ENCODE measurements at regions not wholly inside any gene's neighbourhood (a gene's known extent, or its start where the extent isn't known, plus 50 kb on each side); places are given as distances from the start of the nearest gene placed in this dataset.

DNA sequence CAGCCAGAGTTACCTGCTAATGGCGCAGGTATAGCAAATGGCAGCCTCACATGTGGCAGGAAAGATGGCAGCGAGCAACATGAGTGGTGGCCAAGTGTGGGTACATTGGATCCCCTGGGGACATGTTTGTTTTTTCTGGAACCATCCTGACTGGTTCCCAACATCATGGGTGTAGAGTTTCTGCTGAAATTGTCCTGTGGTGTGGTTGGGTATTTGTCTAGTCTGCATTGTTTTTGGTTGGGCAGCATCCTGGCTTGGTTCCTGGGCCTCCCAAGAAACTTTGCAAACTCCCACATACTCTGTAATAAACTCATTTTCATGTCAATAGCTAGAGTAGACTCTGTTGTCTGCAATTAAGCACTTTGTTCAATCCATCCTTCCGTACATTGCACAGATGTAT is 282.6 kb downstream of the CDC5L start:
- H3K4me3 ChIP-seq (ENCODE audit: low read depth, low read length), result no peak overlapping the region
- TF ChIP-seq, protein P1, sequence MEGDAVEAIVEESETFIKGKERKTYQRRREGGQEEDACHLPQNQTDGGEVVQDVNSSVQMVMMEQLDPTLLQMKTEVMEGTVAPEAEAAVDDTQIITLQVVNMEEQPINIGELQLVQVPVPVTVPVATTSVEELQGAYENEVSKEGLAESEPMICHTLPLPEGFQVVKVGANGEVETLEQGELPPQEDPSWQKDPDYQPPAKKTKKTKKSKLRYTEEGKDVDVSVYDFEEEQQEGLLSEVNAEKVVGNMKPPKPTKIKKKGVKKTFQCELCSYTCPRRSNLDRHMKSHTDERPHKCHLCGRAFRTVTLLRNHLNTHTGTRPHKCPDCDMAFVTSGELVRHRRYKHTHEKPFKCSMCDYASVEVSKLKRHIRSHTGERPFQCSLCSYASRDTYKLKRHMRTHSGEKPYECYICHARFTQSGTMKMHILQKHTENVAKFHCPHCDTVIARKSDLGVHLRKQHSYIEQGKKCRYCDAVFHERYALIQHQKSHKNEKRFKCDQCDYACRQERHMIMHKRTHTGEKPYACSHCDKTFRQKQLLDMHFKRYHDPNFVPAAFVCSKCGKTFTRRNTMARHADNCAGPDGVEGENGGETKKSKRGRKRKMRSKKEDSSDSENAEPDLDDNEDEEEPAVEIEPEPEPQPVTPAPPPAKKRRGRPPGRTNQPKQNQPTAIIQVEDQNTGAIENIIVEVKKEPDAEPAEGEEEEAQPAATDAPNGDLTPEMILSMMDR (IDR thresholded peaks at IDR 0.05; ENCODE audit: low read depth, low read length), result no peak

DNA sequence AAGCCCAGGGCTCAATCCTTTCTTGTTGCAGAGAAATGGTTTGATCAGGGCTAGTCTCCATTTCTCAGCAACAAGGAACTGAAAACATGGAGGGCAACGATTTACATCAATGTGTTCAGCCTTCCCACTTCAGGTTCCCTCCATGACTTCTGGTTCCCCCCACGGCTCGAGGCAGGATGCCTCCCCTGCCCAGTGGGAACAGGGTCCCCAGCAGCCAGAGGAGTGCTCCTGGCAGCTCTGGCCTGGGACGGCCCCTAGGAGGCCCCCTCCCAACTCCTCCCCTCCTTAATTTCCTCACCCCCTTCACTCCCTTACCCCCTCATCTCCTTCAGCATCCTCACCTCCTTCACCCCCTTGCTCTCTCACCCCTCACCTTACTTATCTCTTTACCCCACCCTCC is 283.8 kb downstream of the CDC5L start:
- TF ChIP-seq, protein P1 (IDR thresholded peaks at IDR 0.05; ENCODE audit: low read depth, low read length), result no peak
- no peak overlapping the region for H3K4me3 ChIP-seq (ENCODE audit: low read depth, low read length)

GRCh38 chr6:44672086-44672485 is 284.6 kb downstream of the CDC5L start:
- TF ChIP-seq, protein P1 (IDR thresholded peaks at IDR 0.05; ENCODE audit: low read depth, low read length), result no peak
- H3K4me3 ChIP-seq (ENCODE audit: low read depth, low read length), result no peak overlapping the region

GRCh38 chr6:44672841-44673240 is 285.3 kb downstream of the CDC5L start:
- H3K4me3 ChIP-seq (ENCODE audit: low read depth, low read length), result no peak overlapping the region
- TF ChIP-seq, protein P1 (IDR thresholded peaks at IDR 0.05; ENCODE audit: low read depth, low read length), result no peak

- H3K4me3 ChIP-seq (ENCODE audit: low read depth, low read length), result no peak overlapping the region
- TF ChIP-seq, protein P1 (IDR thresholded peaks at IDR 0.05; ENCODE audit: low read depth, low read length), result no peak
Observed at GRCh38 chr6:44674226-44675155, 287.0 kb downstream of the CDC5L start.

DNA sequence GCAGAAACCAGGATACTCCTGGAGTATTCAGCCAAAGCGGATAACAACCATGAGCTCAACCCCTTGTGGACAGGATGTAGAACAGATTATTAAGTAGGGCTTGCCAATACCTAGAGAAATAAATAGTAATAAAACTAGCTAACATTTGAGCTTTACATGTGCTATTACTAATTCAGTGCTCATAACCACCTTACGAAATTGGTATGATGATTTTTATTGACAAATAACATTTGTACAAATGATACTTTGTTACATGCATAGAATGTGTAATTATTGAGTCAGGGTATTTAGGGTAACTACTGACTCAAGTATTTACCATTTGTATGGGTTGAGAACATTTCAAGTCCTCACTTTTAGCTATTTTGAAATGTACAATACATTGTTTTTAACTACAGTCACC is 287.9 kb downstream of the CDC5L start:
- no peak overlapping the region for H3K4me3 ChIP-seq (ENCODE audit: low read depth, low read length)
- TF ChIP-seq, protein P1 (IDR thresholded peaks at IDR 0.05; ENCODE audit: low read depth, low read length), result no peak

DNA sequence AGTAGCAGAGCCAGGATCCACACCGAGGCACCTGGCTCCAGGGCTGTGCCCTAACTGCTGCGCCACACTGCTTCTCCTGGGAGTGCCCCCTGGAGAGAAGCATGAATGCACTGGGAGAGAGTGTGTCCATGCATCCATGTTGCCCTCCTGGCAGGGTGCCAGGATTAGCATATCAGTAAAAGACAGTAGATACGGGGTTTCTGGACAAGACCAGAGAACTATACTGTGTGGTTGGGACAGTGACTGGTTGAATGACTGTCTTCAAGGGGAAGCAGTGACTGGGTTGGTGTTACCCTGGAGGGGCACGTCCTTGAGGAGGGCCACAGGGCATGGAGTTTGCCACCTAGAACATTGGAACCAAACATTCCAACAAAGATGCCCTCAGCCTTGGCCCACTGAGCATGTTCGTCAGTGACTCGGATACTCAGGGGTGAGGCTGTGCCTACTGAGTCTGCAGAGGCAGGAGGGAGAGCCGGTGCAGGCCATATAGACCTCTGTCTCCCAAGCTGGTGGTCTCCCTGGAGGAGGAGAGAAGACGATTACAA is 288.8 kb downstream of the CDC5L start:
- TF ChIP-seq, protein P1 (IDR thresholded peaks at IDR 0.05; ENCODE audit: low read depth, low read length), result no peak
- no peak overlapping the region for H3K4me3 ChIP-seq (ENCODE audit: low read depth, low read length)
